PC-3 (cell line): ENCODE measurements at regions not wholly inside any gene's neighbourhood (a gene's known extent, or its start where the extent isn't known, plus 50 kb on each side); places are given as distances from the start of the nearest gene placed in this dataset.

ENCODE experiments used
- EZH2 ChIP-seq: fragments of 300-600 bp; sonication (generic); IDR thresholded peaks from one replicate; pipeline ENCODE4 v1.6.1; 2017; ENCODE audit warnings: antibody characterized with exemption, mild to moderate bottlenecking, low read length; ENCODE audit not compliant: unreplicated experiment
- EZH2phosphoT487 ChIP-seq: fragments of 300-600 bp; sonication (generic); IDR thresholded peaks from 2 replicates; pipeline ENCODE4 v1.6.1; 2018; ENCODE audit warnings: mild to moderate bottlenecking, antibody characterized with exemption, low read length, borderline replicate concordance
- TF ChIP-seq, protein P1 (sequence below): fragments of 300-600 bp; sonication (generic); conservative IDR thresholded peaks from 2 replicates; pipeline ENCODE4 v1.5.1; 2017; ENCODE audit warnings: antibody characterized with exemption, low read depth, mild to moderate bottlenecking, low read length

DNA sequence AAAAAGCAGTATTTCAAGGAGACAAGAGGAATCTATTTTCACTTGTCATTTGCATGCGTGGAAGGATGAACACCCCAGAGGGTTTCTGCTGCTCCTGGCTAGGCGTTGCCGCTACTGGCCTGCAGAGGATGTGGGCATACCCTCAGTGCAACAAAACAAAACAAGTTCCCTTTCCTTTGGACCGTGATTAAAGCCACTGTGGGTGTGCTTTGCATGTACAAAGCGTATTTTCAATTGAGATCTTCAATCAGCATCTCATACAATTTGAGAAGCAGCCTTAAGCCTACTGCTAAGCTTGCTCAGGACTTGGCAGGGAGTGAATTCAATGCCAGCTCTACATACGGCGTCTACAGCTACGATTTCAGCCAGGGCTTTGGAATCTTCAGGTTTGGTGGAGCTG is 298.4 kb downstream of the LPIN1 start:
- TF ChIP-seq, protein P1, sequence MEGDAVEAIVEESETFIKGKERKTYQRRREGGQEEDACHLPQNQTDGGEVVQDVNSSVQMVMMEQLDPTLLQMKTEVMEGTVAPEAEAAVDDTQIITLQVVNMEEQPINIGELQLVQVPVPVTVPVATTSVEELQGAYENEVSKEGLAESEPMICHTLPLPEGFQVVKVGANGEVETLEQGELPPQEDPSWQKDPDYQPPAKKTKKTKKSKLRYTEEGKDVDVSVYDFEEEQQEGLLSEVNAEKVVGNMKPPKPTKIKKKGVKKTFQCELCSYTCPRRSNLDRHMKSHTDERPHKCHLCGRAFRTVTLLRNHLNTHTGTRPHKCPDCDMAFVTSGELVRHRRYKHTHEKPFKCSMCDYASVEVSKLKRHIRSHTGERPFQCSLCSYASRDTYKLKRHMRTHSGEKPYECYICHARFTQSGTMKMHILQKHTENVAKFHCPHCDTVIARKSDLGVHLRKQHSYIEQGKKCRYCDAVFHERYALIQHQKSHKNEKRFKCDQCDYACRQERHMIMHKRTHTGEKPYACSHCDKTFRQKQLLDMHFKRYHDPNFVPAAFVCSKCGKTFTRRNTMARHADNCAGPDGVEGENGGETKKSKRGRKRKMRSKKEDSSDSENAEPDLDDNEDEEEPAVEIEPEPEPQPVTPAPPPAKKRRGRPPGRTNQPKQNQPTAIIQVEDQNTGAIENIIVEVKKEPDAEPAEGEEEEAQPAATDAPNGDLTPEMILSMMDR, result no peak
- TF ChIP-seq EZH2 (no peak), EZH2phosphoT487 (no peak)
